H1 (cell line): ENCODE measurements at regions not wholly inside any gene's neighbourhood (a gene's known extent, or its start where the extent isn't known, plus 50 kb on each side); places are given as distances from the start of the nearest gene placed in this dataset.

Experiments
- CTCF ChIA-PET: fragments of 300-600 bp; sonication (Branson Sonifier 250); formaldehyde crosslinking; loops from one replicate; lab custom pipeline; 2021; ENCODE audit not compliant: partially characterized antibody; lab: Charles Lee
- POLR2A ChIA-PET: fragments of 300-600 bp; sonication (Branson Sonifier 250); formaldehyde crosslinking; loops from one replicate; lab custom pipeline; 2021; ENCODE audit warnings: inconsistent platforms; ENCODE audit not compliant: partially characterized antibody; lab: Charles Lee
- DNase-seq, 2 experiments: peaks; one replicate each; pipeline versions ENCODE4 v3.0.0 to v3.0.0-alpha.2; 2010 to 2022; ENCODE audit warnings: low spot score in 2 of 2, low read depth in 1 of 2, mixed read lengths in 1 of 2
- FAIRE-seq: peaks from 2 replicates; lab custom pipeline; 2011; peaks lifted over from hg19 to GRCh38; lab: Jason Lieb, UNC
- H2AFZ ChIP-seq: 2 replicates; pipeline ENCODE4 v1.8.1; 2012; ENCODE audit warnings: low read length, inconsistent platforms
- H2AK5ac ChIP-seq: 2 replicates; pipeline ENCODE4 v1.6.1; 2013; ENCODE audit warnings: low read depth, low read length
- H2BK120ac ChIP-seq: replicated peaks from 2 replicates; pipeline ENCODE3; 2013; ENCODE audit warnings: low read depth, low read length, inconsistent platforms
- H2BK12ac ChIP-seq: 2 replicates; pipeline ENCODE4 v1.6.1; 2013; ENCODE audit warnings: low read depth, low read length
- H2BK15ac ChIP-seq: 2 replicates; pipeline ENCODE4 v1.6.1; 2013; ENCODE audit warnings: low read length
- H2BK20ac ChIP-seq: 2 replicates; pipeline ENCODE4 v1.6.1; 2013; ENCODE audit warnings: low read length
- H2BK5ac ChIP-seq: 2 replicates; pipeline ENCODE4 v1.6.1; 2013; ENCODE audit warnings: low read depth, low read length
- H3K14ac ChIP-seq: 2 replicates; pipeline ENCODE4 v1.6.1; 2013; ENCODE audit warnings: inconsistent platforms; ENCODE audit not compliant: insufficient read length
- H3K18ac ChIP-seq: 2 replicates; pipeline ENCODE4 v1.6.1; 2013; ENCODE audit warnings: low read length; ENCODE audit errors: extremely low read depth
- H3K23ac ChIP-seq: 2 replicates; pipeline ENCODE4 v1.6.1; 2013; ENCODE audit warnings: inconsistent platforms; ENCODE audit not compliant: insufficient read length
- H3K23me2 ChIP-seq: 2 replicates; pipeline ENCODE4 v1.6.1; 2013; ENCODE audit warnings: low read depth, low read length
- H3K27ac ChIP-seq: 2 replicates; pipeline ENCODE4 v1.6.1; 2011; ENCODE audit warnings: low read depth, low read length, inconsistent platforms
- H3K27me3 ChIP-seq, 4 experiments: replicated peaks in 1 of 4; 1 replicate in 1 of 4; 2 replicates in 3 of 4; pipeline versions ENCODE4 v1.6.1 to v1.8.1; 2011 to 2013; ENCODE audit warnings: low read length in 3 of 4, mild to moderate bottlenecking in 3 of 4, inconsistent platforms in 2 of 4, mixed read lengths in 2 of 4, moderate library complexity in 1 of 4; ENCODE audit not compliant: control insufficient read depth in 3 of 4, insufficient read depth in 3 of 4; ENCODE audit errors: extremely low read depth in 1 of 4
- H3K36me3 ChIP-seq, 4 experiments: 2 replicates each; pipeline versions ENCODE4 v1.6.1 to v1.8.1; 2011 to 2013; ENCODE audit warnings: mild to moderate bottlenecking in 4 of 4, low read length in 3 of 4, moderate library complexity in 2 of 4, control low read depth in 1 of 4, inconsistent platforms in 1 of 4; ENCODE audit not compliant: insufficient read depth in 4 of 4, control insufficient read depth in 2 of 4
- H3K4ac ChIP-seq: replicated peaks from 2 replicates; pipeline ENCODE3; 2013; ENCODE audit warnings: low read length, low read depth, mixed read lengths, inconsistent platforms; ENCODE audit not compliant: insufficient read length
- H3K4me1 ChIP-seq, 4 experiments: replicated peaks in 1 of 4; 1 replicate in 1 of 4; 2 replicates in 3 of 4; pipeline versions ENCODE4 v1.6.1 to v1.8.1; 2011 to 2013; ENCODE audit warnings: low read length in 3 of 4, inconsistent platforms in 2 of 4, mixed read lengths in 1 of 4; ENCODE audit not compliant: insufficient read depth in 4 of 4, control insufficient read depth in 3 of 4
- H3K4me2 ChIP-seq, 2 experiments: 2 replicates each; pipeline versions ENCODE4 v1.6.1 to v1.8.1; 2011 to 2013; ENCODE audit warnings: low read depth in 2 of 2, low read length in 2 of 2, control low read depth in 1 of 2, inconsistent platforms in 1 of 2, mild to moderate bottlenecking in 1 of 2; ENCODE audit not compliant: insufficient read depth in 1 of 2
- H3K4me3 ChIP-seq, 4 experiments: fragments of 200-600, 300-600 bp in 1 of 4; sonication (generic), shearing (Covaris generic), sonication (Bioruptor Twin) in 1 of 4; 2 replicates each; pipeline versions ENCODE4 v1.5.1 to v1.8.1; 2011 to 2016; ENCODE audit warnings: low read length in 4 of 4, low read depth in 3 of 4, control low read depth in 2 of 4, inconsistent platforms in 2 of 4, mild to moderate bottlenecking in 2 of 4, mixed read lengths in 1 of 4, moderate library complexity in 1 of 4; ENCODE audit not compliant: insufficient read depth in 2 of 4; ENCODE audit errors: extremely low read depth in 1 of 4
- H3K56ac ChIP-seq: replicated peaks from 2 replicates; pipeline ENCODE3; 2013; ENCODE audit warnings: low read depth, mild to moderate bottlenecking, mixed read lengths, low read length, inconsistent platforms; ENCODE audit not compliant: insufficient read length
- H3K79me1 ChIP-seq: 2 replicates; pipeline ENCODE4 v1.6.1; 2013; ENCODE audit warnings: low read depth, low read length, control low read depth
- H3K79me2 ChIP-seq, 2 experiments: 2 replicates each; pipeline versions ENCODE4 v1.6.1 to v1.8.1; 2012 to 2013; ENCODE audit warnings: low read length in 2 of 2, mild to moderate bottlenecking in 2 of 2, inconsistent platforms in 1 of 2; ENCODE audit not compliant: insufficient read depth in 2 of 2, control insufficient read depth in 1 of 2
- H3K9ac ChIP-seq, 4 experiments: replicated peaks in 1 of 4; 1 replicate in 1 of 4; 2 replicates in 3 of 4; pipeline versions ENCODE4 v1.6.1 to v1.8.1; 2011 to 2013; ENCODE audit warnings: low read depth in 3 of 4, low read length in 3 of 4, control low read depth in 2 of 4, mild to moderate bottlenecking in 2 of 4, moderate library complexity in 2 of 4, inconsistent platforms in 1 of 4; ENCODE audit errors: extremely low read depth in 1 of 4
- H3K9me3 ChIP-seq, 2 experiments: 2 replicates each; pipeline versions ENCODE4 v1.6.1 to v1.8.1; 2012 to 2013; ENCODE audit warnings: mild to moderate bottlenecking in 2 of 2, moderate library complexity in 2 of 2, control low read depth in 1 of 2, inconsistent platforms in 1 of 2, low read depth in 1 of 2, low read length in 1 of 2, mixed read lengths in 1 of 2; ENCODE audit not compliant: insufficient read depth in 2 of 2
- H4K20me1 ChIP-seq, 2 experiments: replicated peaks in 1 of 2; 2 replicates each; pipeline versions ENCODE3 to v1.8.1; 2011 to 2013; ENCODE audit warnings: inconsistent platforms in 2 of 2, low read length in 2 of 2, mild to moderate bottlenecking in 1 of 2; ENCODE audit not compliant: insufficient read depth in 2 of 2, control insufficient read depth in 1 of 2
- H4K5ac ChIP-seq: 2 replicates; pipeline ENCODE4 v1.6.1; 2013; ENCODE audit warnings: low read length, low read depth, mixed read lengths, inconsistent platforms; ENCODE audit not compliant: insufficient read length
- H4K8ac ChIP-seq: 2 replicates; pipeline ENCODE4 v1.8.0; 2013; ENCODE audit warnings: mild to moderate bottlenecking, moderate library complexity, low read length, inconsistent platforms; ENCODE audit not compliant: insufficient read depth; ENCODE audit errors: extremely low read depth
- H4K91ac ChIP-seq: replicated peaks from 2 replicates; pipeline ENCODE3; 2013; ENCODE audit warnings: low read length, mixed read lengths, inconsistent platforms; ENCODE audit not compliant: insufficient read length
- CEBPB ChIP-seq: IDR thresholded peaks from 2 replicates; pipeline ENCODE4 v1.6.1; 2012; ENCODE audit warnings: low read depth, low read length
- EGR1 ChIP-seq: IDR thresholded peaks from 2 replicates; pipeline ENCODE4 v1.6.1; 2011; ENCODE audit warnings: low read depth, low read length, borderline replicate concordance
- KDM1A ChIP-seq: fragments of 200-600, 300-600 bp; sonication (generic); IDR thresholded peaks from 2 replicates; pipeline ENCODE4 v1.7.1; 2016; ENCODE audit warnings: mild to moderate bottlenecking, low read length, borderline replicate concordance
- NRF1 ChIP-seq: IDR thresholded peaks from 2 replicates; pipeline ENCODE4 v1.6.1; 2011; ENCODE audit warnings: mild to moderate bottlenecking, low read depth, low read length, improper control_type of control experiment
- RNF2 ChIP-seq: fragments of 200-900, 300-1000 bp; sonication (generic); IDR thresholded peaks from 2 replicates; pipeline ENCODE4 v1.7.1; 2016; ENCODE audit warnings: borderline replicate concordance, low read depth, mild to moderate bottlenecking, antibody characterized with exemption, low read length; ENCODE audit not compliant: poor library complexity, severe bottlenecking; ENCODE audit errors: missing control alignments
- TBP ChIP-seq: IDR thresholded peaks from 2 replicates; pipeline ENCODE4 v1.6.1; 2011; ENCODE audit warnings: low read depth, low read length, improper control_type of control experiment
- TEAD4 ChIP-seq: IDR thresholded peaks from 2 replicates; pipeline ENCODE4 v1.6.1; 2012; ENCODE audit warnings: low read depth, low read length, inconsistent platforms, mixed read lengths
- USF2 ChIP-seq: IDR thresholded peaks from 2 replicates; pipeline ENCODE4 v1.6.1; 2011; ENCODE audit warnings: low read length, improper control_type of control experiment
- whole genome bisulfite sequencing, 2 experiments: shearing (Covaris generic) in 1 of 2; methylation state at CpG; one replicate each; pipeline versions ENCODE4 v1.1.6 to v1.1.7; 2013 to 2015; ENCODE audit warnings: low lambda C conversion rate in 2 of 2, mixed read lengths in 2 of 2, inconsistent platforms in 1 of 2, low coverage in 1 of 2, missing lambda C conversion rate in 1 of 2; ENCODE audit not compliant: insufficient replicate concordance in 2 of 2, insufficient coverage in 1 of 2, insufficient read length in 1 of 2; ENCODE audit errors: extremely low coverage in 1 of 2, missing lambda C conversion rate in 1 of 2; 5-methylcytosine and 5-hydroxymethylcytosine counted together

- H3K4me2 ChIP-seq: no peak overlapping the region
- H2BK120ac ChIP-seq: no peak overlapping the region
- no peak overlapping the region for H4K8ac ChIP-seq
- no peak overlapping the region for H3K4ac ChIP-seq
- POLR2A ChIA-PET: no interaction called here
- DNase-seq: no peak
- H3K9me3 ChIP-seq: peaks cover 0 to 4% of the 10 kb centered on the region in 2 experiments; a peak in 2 of 4 replicates
- 94% methylated on average over 5 of the region's 10 CpGs; no CpG with 5 or more reads in 1 of the 2 experiments for WGBS, 2 experiments
- H3K4me3 ChIP-seq: no peak overlapping the region
- H2BK5ac ChIP-seq: no peak overlapping the region
- no peak overlapping the region for H3K23ac ChIP-seq
- no peaks in the 10 kb centered on the region for H3K79me1 ChIP-seq
- no peaks in the 10 kb centered on the region for H3K23me2 ChIP-seq
- H3K79me2 ChIP-seq: no peaks in the 10 kb centered on the region
- no peak for FAIRE-seq
- H4K91ac ChIP-seq: no peak overlapping the region
- H3K36me3 ChIP-seq: no peaks in the 10 kb centered on the region
- no peak overlapping the region for H3K18ac ChIP-seq
- no peak overlapping the region for H3K9ac ChIP-seq
- H4K20me1 ChIP-seq: no peaks in the 10 kb centered on the region
- no peak overlapping the region for H2BK20ac ChIP-seq
- CTCF ChIA-PET: no interaction called here
- no peaks in the 10 kb centered on the region; a peak in 3 of 7 replicates for H3K4me1 ChIP-seq
- H4K5ac ChIP-seq: no peak overlapping the region
- no peak overlapping the region for H2BK12ac ChIP-seq
- H3K56ac ChIP-seq: no peak overlapping the region
- no peak overlapping the region for H2AFZ ChIP-seq
- H3K27ac ChIP-seq: no peak overlapping the region
- no peak overlapping the region for H2AK5ac ChIP-seq
- no peaks in the 10 kb centered on the region; a peak in 1 of 7 replicates for H3K27me3 ChIP-seq
- no peak overlapping the region; the same call in 1 of the 2 replicates for H2BK15ac ChIP-seq
- no peak overlapping the region for H3K14ac ChIP-seq
- TF ChIP-seq CEBPB: no peak
- TF ChIP-seq TEAD4: no peak
- no peak for TF ChIP-seq EGR1
- no peak for TF ChIP-seq TBP
- no peak for TF ChIP-seq KDM1A
- no peak for TF ChIP-seq RNF2
- TF ChIP-seq USF2: no peak
- TF ChIP-seq NRF1: no peak
Observed at GRCh38 chr22:35475545-35475944, 65.1 kb upstream of the RASD2 start.
